Bronchial epithelial cell (primary cell): ENCODE measurements at regions not wholly inside any gene's neighbourhood (a gene's known extent, or its start where the extent isn't known, plus 50 kb on each side); places are given as distances from the start of the nearest gene placed in this dataset.
A peak's percentile ranks its signal among the peaks of the same experiment; 100 is the strongest.

Source experiments
- DNase-seq: peaks from one replicate; pipeline ENCODE4 v3.0.0-alpha.2; 2010; ENCODE audit warnings: low read depth
- FAIRE-seq: peaks from 2 replicates; lab custom pipeline; 2011; peaks lifted over from hg19 to GRCh38; lab: Jason Lieb, UNC
- H3K27me3 ChIP-seq: 2 replicates; pipeline ENCODE4 v1.5.1; 2011; ENCODE audit warnings: low read length; ENCODE audit not compliant: control insufficient read depth, insufficient read depth
- H3K36me3 ChIP-seq: 2 replicates; pipeline ENCODE4 v1.5.1; 2011; ENCODE audit warnings: low read length; ENCODE audit not compliant: control insufficient read depth, insufficient read depth
- H3K4me3 ChIP-seq: 2 replicates; pipeline ENCODE4 v1.5.1; 2011; ENCODE audit warnings: mild to moderate bottlenecking, low read depth, low read length, control low read depth
- TF ChIP-seq, protein P1 (sequence below): IDR thresholded peaks from 2 replicates; pipeline ENCODE4 v1.5.1; 2011; ENCODE audit warnings: mild to moderate bottlenecking, moderate library complexity, low read length, control low read depth, inconsistent platforms; ENCODE audit not compliant: insufficient read depth, severe bottlenecking

DNA sequence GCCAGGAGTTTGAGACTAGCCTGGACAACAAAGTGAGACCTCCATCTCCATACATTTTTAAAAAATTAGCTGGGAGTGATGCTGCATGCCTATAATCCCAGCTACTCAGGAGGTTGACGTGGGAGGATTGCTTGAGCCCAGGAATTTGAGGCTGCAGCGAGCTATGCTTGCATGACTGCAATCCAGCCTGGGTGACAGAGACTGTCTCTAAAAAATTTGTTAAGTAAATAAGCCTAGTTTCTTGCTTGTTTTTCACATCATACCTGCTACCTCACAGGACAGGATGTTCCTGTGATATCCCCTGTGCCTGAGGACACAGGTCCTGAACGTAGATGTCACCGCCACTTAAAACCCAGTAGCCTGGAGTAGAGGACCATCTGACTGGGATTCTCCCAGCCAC lies 348.6 kb downstream of the MN1 start:
- Histone ChIP-seq H3K4me3 (no peak overlapping the region), H3K27me3 (no peaks in the 10 kb centered on the region), H3K36me3 (no peaks in the 10 kb centered on the region)
- TF ChIP-seq, protein P1, sequence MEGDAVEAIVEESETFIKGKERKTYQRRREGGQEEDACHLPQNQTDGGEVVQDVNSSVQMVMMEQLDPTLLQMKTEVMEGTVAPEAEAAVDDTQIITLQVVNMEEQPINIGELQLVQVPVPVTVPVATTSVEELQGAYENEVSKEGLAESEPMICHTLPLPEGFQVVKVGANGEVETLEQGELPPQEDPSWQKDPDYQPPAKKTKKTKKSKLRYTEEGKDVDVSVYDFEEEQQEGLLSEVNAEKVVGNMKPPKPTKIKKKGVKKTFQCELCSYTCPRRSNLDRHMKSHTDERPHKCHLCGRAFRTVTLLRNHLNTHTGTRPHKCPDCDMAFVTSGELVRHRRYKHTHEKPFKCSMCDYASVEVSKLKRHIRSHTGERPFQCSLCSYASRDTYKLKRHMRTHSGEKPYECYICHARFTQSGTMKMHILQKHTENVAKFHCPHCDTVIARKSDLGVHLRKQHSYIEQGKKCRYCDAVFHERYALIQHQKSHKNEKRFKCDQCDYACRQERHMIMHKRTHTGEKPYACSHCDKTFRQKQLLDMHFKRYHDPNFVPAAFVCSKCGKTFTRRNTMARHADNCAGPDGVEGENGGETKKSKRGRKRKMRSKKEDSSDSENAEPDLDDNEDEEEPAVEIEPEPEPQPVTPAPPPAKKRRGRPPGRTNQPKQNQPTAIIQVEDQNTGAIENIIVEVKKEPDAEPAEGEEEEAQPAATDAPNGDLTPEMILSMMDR = no peak
- DNase-seq = no peak
- no peak for FAIRE-seq

- no peaks in the 10 kb centered on the region for H3K36me3 ChIP-seq
- DNase-seq = no peak
- TF ChIP-seq, protein P1 = no peak
- H3K27me3 ChIP-seq = no peaks in the 10 kb centered on the region
- H3K4me3 ChIP-seq = no peak overlapping the region
- no peak for FAIRE-seq
These were observed 347.8 kb downstream of the MN1 start for GRCh38 chr22:27453725-27454124.

- TF ChIP-seq, protein P1 = no peak
- H3K36me3 ChIP-seq = no peaks in the 10 kb centered on the region
- DNase-seq (no peak), FAIRE-seq (no peak)
- H3K4me3 ChIP-seq = no peak overlapping the region
- H3K27me3 ChIP-seq = no peaks in the 10 kb centered on the region
These were observed 346.6 kb downstream of the MN1 start for GRCh38 chr22:27454807-27455450.

GRCh38 chr22:27455526-27455925 lies 346.0 kb downstream of the MN1 start:
- Histone ChIP-seq H3K36me3 (no peaks in the 10 kb centered on the region), H3K27me3 (no peaks in the 10 kb centered on the region), H3K4me3 (no peak overlapping the region)
- no peak for DNase-seq
- TF ChIP-seq, protein P1 = no peak
- FAIRE-seq = no peak

- no peaks in the 10 kb centered on the region for H3K36me3 ChIP-seq
- peak; percentile 23 for FAIRE-seq
- H3K4me3 ChIP-seq = no peak overlapping the region
- TF ChIP-seq, protein P1 = no peak
- H3K27me3 ChIP-seq = no peaks in the 10 kb centered on the region
- DNase-seq = peak; percentile 98
These were observed 344.7 kb downstream of the MN1 start for GRCh38 chr22:27456696-27457503.
